Fibroblast of upper back skin (primary cell): ENCODE measurements at regions not wholly inside any gene's neighbourhood (a gene's known extent, or its start where the extent isn't known, plus 50 kb on each side); places are given as distances from the start of the nearest gene placed in this dataset.
"Not testable (repeated sequence)": the region's sequence is repeated elsewhere in the genome, so short reads cannot be mapped to it uniquely, and the experiment has no call there.

Experiments
- DNase-seq: peaks from one replicate; pipeline ENCODE4 v3.0.0-alpha.2; 2013

- DNase-seq = no peak
Measured at GRCh38 chr3:184440151-184440550, 60.3 kb downstream of the CHRD start.

DNA sequence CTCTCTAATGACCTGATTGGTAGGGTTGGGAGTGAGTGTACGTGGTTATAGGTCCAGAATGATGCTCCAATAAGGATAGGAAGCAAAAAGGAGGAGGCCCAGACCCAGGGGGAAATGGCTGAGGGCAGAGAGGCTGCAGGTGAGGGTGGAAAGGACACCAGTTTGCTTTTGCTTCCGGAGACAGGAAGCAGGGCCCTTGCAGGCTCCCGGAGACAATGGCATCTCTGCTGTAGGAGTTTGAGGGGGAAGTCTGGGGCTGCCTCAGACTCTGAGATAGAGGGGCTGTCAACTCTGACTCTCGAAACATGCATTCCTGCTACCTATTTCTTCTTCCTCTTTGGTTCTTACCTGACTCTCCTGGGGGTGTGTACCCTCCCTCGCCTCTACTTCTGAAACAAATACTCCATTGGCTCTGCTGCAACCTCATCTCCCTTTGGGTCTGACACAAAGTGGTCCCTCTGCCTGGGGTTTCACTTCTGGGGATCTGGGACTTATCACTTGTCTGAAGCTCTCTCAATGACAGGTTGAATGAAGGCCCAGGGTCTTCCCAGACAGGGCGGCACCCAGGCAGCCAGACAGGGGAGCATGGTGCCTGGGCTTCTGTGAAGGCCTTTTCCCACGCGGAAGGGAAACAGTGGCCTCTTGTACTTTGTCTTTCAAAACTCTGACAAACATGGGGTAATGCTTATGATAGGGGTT is 61.5 kb downstream of the CHRD start:
- DNase-seq = no peak

- DNase-seq = no peak
Measured at GRCh38 chr3:184443364-184443763, 63.5 kb downstream of the CHRD start.

GRCh38 chr3:184443831-184444230 is 64.0 kb downstream of the CHRD start:
- no peak for DNase-seq

GRCh38 chr3:184448321-184449160 is 68.7 kb downstream of the CHRD start:
- peak; percentile 93 for DNase-seq

DNA sequence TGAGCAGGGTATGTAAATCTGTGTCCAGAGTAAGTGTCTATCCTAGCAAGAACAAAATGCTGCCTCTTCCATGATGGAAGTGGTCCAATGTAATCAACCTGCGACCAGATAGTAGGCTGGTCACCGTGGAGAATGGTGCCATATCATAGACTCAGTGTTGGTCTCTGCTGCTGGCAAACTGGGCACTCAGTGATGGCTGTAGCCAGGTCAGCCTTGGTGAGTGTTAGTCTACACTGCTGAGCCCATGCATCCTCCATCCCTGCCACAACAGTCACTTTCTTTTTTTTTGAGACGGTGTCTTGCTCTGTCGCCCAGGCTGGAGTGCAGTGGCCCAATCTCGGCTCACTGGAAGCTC is 69.3 kb downstream of the CHRD start:
- no peak for DNase-seq

GRCh38 chr3:184450547-184450946 is 70.7 kb downstream of the CHRD start:
- DNase-seq = no peak

- no peak for DNase-seq
Measured at GRCh38 chr3:184453296-184453695, 73.4 kb downstream of the CHRD start.

DNA sequence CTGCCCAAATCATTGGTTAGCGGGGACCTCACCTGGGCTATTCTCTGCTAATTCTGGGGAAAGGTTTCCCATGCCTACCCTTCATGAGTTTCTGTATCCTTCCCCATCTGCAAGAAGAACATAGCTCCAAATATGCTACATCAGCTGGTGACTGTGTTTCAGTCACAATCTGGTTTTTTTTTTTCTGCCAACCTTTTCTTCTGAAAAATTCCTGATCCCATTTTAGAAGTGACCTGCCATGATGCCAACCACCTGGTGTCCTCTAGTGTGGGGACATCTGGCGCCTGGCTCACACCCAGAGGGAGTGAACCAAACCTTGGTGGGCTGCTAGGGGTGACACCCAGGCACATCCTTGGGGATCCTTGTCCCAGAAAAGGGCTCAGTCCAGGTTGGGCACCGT is 76.1 kb downstream of the CHRD start:
- no peak for DNase-seq

DNA sequence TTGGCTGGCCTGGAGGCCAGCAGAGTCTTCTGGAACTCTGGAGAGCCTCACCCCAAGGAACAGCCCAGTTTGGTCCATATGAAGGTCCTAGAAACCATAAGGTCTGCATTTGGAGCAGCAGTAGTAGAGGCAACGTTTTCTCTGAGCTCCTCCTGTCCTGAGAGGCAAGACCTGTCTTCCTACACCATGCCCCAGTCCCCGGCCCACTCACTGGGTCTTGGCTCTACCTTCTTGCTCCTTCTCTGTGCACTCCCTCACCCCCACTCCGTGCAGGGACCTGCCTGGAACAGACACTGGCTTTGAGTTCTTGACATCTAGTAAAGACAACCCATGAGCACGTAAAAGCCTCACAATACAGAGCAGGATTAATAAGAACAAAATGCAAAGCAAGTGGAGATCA is 76.6 kb downstream of the CHRD start:
- no peak for DNase-seq

GRCh38 chr3:184457329-184457728 is 77.5 kb downstream of the CHRD start:
- DNase-seq = no peak

GRCh38 chr3:184457784-184458377 is 78.0 kb downstream of the CHRD start:
- not testable (repeated sequence) for DNase-seq

DNA sequence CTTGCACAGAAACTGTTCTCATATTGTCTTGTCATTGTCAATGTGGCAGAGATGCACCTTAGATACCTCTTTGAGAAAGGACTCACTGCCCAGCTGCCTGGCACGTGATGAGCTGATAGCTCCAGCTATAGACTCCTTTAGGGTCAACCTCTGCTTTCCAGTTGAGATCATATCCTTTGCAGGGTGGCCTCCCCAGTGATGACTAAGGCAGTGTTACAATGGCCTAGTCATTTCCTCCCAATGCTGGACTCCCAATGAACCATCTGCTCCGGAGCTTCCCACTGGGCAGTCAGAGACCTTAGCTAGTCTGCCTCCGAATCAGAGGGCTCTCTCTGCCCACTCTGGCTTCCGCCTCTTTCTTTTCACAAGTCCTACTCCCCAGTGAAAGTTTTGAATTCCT is 79.5 kb downstream of the CHRD start:
- DNase-seq = peak; percentile 13

DNA sequence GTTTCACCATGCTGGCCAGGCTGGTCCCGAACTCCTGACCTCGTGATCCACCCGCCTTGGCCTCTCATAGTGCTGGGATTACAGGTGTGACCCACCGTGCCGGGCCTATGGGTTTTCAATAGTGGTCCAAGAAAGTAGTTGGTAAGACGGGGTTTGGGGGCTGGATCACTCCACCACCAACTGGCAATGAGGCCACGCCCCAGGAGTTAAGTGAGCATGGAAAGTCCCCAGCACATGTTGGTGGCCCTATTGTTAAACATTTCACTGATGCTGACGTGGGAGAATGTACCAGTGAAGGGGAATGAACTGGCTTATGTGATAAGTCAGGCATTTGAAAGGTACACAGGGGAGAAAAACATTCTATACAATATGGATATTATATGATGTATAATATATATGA is 80.4 kb downstream of the CHRD start:
- no peak for DNase-seq

DNA sequence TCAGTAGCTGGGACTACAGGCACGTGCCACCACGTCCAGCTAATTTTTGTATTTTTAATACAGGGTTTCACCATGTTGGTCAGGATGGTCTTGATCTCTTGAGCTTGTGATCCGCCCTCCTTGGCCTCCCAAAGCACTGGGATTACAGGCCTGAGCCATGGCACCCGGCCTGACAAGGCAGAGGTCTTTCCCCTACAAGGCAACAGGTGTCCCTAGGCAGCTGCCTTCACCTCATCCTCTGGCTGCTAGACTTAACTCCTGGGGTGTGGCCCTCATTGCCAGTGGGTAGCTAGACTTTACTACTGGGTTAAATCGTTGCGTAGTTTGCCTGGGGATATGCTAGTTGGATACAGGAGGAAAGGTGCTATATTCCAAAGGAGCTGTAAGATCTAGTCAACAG is 81.4 kb downstream of the CHRD start:
- DNase-seq = no peak

GRCh38 chr3:184465883-184466412 is 86.1 kb downstream of the CHRD start:
- no peak for DNase-seq

DNA sequence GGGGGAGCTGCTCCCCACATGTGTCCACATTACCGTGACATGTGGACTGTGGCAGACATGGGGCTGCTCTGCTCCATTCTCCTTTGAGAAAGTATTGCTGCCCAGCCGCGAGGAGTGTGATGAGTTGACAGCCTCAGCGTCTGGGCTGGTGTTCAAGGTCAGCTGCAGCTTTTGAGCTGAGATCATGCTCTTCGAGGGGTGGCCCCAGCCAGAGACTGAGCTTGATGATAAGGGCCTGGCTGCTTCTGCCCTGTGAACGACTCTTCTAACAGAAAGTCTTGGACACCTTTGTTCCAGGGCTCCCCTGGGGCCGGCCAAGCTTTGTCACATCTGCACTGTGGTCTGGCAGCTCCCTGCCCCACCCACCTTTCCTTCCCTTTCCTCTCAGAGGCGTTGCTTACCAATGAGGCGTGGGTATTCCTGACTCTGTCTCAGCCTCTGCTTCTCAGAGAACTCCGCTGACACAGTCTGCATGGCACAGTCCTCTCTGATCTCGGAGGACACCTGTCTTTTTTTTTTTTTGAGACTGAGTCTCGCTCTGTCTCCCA is 86.6 kb downstream of the CHRD start:
- DNase-seq = peak; percentile 38

DNA sequence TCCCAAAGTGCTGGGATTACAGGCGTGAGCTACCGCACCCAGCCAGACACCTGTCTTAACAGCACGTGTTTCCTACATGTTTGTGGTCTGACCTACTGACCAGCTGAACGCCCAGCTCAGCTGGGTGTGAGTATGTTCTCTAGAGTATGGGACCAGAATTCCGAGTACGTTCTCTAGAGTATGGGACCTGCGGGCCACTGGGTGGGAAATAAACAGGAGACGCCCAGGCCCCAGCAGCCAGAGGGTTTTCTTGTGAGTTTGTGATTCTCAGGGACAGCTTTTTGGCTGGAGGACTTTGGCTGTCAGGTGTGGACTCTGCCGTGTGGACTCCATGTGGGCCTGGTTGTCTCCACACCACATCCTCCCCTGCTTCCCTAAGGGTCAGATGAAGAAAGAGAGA is 87.3 kb downstream of the CHRD start:
- no peak for DNase-seq

- DNase-seq = no peak
Measured at GRCh38 chr3:184470551-184470950, 90.7 kb downstream of the CHRD start.

DNA sequence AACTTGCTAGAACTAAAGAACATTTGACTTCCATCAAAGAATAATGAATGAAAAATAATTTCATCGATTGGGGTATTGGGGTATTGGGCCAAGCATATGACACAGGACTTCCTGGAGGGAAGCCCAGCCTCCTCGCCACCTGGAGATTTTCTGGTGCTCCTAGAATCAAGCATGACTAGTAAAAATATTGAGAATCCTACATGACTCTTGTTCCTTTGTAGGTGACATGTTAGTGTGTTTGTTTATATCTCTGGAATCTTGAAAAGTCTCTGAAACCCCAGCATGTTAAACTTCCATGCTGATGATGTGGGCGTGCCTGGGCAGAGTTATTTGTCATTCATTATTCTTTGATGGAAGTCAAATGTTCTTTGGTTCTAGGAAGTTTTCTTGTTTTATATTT is 90.1 kb upstream of the EPHB3 start:
- no peak for DNase-seq

DNA sequence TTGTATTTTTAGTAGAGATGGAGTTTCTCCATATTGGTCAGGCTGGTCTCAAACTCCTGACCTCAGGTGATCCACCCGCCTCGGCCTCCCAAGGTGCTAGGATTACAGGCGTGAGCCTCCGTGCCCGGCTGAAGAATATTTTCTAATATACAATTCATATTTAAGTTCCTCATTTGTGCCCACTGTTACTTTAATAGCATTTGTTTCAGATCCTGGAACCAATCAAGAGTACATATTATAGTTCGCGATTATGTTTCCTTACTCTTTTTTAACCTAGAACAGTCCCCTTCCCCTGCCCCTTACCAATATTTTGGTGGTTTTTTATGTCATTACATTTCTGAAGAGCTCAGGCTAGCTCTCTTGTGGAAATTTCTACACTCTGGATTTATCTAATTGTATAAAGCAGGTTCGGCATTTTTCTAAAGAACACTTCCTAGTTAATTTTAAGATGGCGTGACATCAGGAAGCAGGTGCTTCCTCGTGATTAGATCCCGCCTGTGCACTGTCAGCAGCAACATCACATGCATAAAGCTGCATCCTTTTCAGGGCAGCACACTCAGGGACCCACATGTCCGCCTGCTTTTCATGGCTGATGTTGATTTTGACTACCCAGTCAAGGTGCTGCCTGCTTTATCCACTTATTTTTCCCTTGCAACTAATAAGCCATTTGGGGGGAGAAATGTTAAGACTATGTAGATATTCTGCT is 88.7 kb upstream of the EPHB3 start:
- no peak for DNase-seq

- DNase-seq = no peak
Measured at GRCh38 chr3:184474897-184475296, 86.7 kb upstream of the EPHB3 start.

- no peak for DNase-seq
Measured at GRCh38 chr3:184477940-184478339, 83.6 kb upstream of the EPHB3 start.
